ENCODE measurements at regions not wholly inside any gene's neighbourhood (a gene's known extent, or its start where the extent isn't known, plus 50 kb on each side); places are given as distances from the start of the nearest gene placed in this dataset.

GRCh38 chr10:4647109-4647785 is 178.8 kb upstream of the AKR1E2 start (continued):
- TF ChIP-seq ZNF449 (tag by site-specific recombination; IDR thresholded peaks at IDR 0.05) = no peak
- no peak for TF ChIP-seq ZNF843 (tag by site-specific recombination; IDR thresholded peaks at IDR 0.05)
- no peak for TF ChIP-seq ZNF768 (tag by site-specific recombination; IDR thresholded peaks at IDR 0.05)

DNA sequence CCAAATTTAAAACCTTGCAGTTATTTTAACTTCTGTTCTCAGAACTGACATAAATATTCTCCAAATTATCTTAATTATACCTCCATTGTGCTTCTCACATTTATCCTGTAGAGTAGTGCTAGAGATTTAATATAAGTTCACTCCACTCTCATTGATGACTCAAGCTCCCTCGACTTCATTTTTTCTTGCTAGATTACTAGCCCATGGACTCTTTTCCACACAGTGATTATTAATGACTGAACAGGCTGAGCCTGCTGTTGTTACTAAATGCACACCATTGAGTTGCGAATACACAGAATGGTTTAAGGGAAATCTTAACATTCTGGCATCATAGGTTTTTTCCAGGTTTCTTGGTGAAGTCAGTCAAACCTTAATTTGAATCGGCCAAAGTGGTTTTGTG is 179.5 kb upstream of the AKR1E2 start:
- TF ChIP-seq ZFP41 (tag by site-specific recombination; IDR thresholded peaks at IDR 0.05; ENCODE audit: borderline replicate concordance) (no peak), ZNF391 (tag by site-specific recombination; IDR thresholded peaks at IDR 0.05; ENCODE audit: borderline replicate concordance, low read depth) (no peak), GLIS1 (tag by site-specific recombination; IDR thresholded peaks at IDR 0.05) (no peak), ZNF510 (tag by site-specific recombination; IDR thresholded peaks at IDR 0.05; ENCODE audit: insufficient replicate concordance) (no peak), ZNF768 (tag by site-specific recombination; IDR thresholded peaks at IDR 0.05) (no peak), ZNF558 (tag by site-specific recombination; IDR thresholded peaks at IDR 0.05) (no peak), ZNF776 (tag by site-specific recombination; IDR thresholded peaks at IDR 0.05; ENCODE audit: borderline replicate concordance) (no peak), KLF8 (tag by site-specific recombination; IDR thresholded peaks at IDR 0.05) (no peak), ZNF23 (tag by site-specific recombination; IDR thresholded peaks at IDR 0.05; ENCODE audit: borderline replicate concordance) (no peak), ZNF792 (tag by site-specific recombination; IDR thresholded peaks at IDR 0.05) (no peak), ZFHX2 (tag by site-specific recombination; conservative IDR thresholded peaks at IDR 0.05) (no peak), ZNF394 (tag by site-specific recombination; IDR thresholded peaks at IDR 0.05; ENCODE audit: borderline replicate concordance) (no peak), WT1 (tag by site-specific recombination; IDR thresholded peaks at IDR 0.05) (no peak), ZXDB (tag by site-specific recombination; IDR thresholded peaks at IDR 0.05) (no peak), EGR2 (tag by site-specific recombination; IDR thresholded peaks at IDR 0.05; ENCODE audit: low read depth) (no peak)
- TF ChIP-seq, protein P1, sequence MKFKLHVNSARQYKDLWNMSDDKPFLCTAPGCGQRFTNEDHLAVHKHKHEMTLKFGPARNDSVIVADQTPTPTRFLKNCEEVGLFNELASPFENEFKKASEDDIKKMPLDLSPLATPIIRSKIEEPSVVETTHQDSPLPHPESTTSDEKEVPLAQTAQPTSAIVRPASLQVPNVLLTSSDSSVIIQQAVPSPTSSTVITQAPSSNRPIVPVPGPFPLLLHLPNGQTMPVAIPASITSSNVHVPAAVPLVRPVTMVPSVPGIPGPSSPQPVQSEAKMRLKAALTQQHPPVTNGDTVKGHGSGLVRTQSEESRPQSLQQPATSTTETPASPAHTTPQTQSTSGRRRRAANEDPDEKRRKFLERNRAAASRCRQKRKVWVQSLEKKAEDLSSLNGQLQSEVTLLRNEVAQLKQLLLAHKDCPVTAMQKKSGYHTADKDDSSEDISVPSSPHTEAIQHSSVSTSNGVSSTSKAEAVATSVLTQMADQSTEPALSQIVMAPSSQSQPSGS (tag by site-specific recombination; IDR thresholded peaks at IDR 0.05; ENCODE audit: low read depth) = no peak
- TF ChIP-seq, protein P2, sequence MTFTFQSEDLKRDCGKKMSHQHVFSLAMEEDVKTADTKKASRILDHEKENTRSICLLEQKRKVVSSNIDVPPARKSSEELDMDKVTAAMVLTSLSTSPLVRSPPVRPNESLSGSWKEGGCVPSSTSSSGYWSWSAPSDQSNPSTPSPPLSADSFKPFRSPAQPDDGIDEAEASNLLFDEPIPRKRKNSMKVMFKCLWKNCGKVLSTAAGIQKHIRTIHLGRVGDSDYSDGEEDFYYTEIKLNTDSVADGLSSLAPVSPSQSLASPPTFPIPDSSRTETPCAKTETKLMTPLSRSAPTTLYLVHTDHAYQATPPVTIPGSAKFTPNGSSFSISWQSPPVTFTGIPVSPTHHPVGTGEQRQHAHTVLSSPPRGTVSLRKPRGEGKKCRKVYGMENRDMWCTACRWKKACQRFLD (tag by site-specific recombination; IDR thresholded peaks at IDR 0.05) = no peak
- CTCF ChIA-PET = interaction anchor here (0.6 to 1.2 kb wide), 2 partner anchors 11 to 873 kb away, joined by 3 read pairs; no protein-coding TSS in a partner anchor
- no peaks in the 10 kb centered on the region for H3K36me3 ChIP-seq (ENCODE audit: control insufficient read depth in 2 of 2, insufficient read depth in 1 of 2, low read length in 2 of 2)
- H3K4me3 ChIP-seq (ENCODE audit: low read depth, low read length) = no peak overlapping the region
- H3K4me1 ChIP-seq (ENCODE audit: control insufficient read depth, insufficient read depth, low read length) = peaks cover 12% of the 10 kb centered on the region
- POLR2A ChIA-PET = no interaction called here
- no peak overlapping the region for H3K27ac ChIP-seq (ENCODE audit: extremely low read depth, low read depth, low read length)
- no peaks in the 10 kb centered on the region for H3K9me3 ChIP-seq (ENCODE audit: control insufficient read depth, insufficient read depth, low read depth, low read length)

- Histone ChIP-seq H3K9me3 (ENCODE audit: control insufficient read depth, insufficient read depth, low read depth, low read length) (no peaks in the 10 kb centered on the region), H3K36me3 (ENCODE audit: control insufficient read depth in 2 of 2, insufficient read depth in 1 of 2, low read length in 2 of 2) (no peaks in the 10 kb centered on the region), H3K4me3 (ENCODE audit: low read depth, low read length) (no peak overlapping the region), H3K4me1 (ENCODE audit: control insufficient read depth, insufficient read depth, low read length) (peaks cover 7% of the 10 kb centered on the region), H3K27ac (ENCODE audit: extremely low read depth, low read depth, low read length) (no peak overlapping the region)
- ChIA-PET CTCF (interaction anchor here (0.6 to 1.2 kb wide), 3 partner anchors 12 to 226 kb away, joined by 3 to 4 read pairs (median 3); no protein-coding TSS in a partner anchor), POLR2A (no interaction called here)
- no peak for TF ChIP-seq ZNF169 (tag by site-specific recombination; IDR thresholded peaks at IDR 0.05)
Observed at GRCh38 chr10:4645836-4646235, 180.2 kb upstream of the AKR1E2 start.
